MM.1S (cell line): ENCODE measurements at regions not wholly inside any gene's neighbourhood (a gene's known extent, or its start where the extent isn't known, plus 50 kb on each side); places are given as distances from the start of the nearest gene placed in this dataset.

ENCODE experiments used
- CTCF ChIP-seq: fragments of 300-600 bp; sonication (generic); IDR thresholded peaks from 2 replicates; pipeline ENCODE4 v1.5.1; 2016; ENCODE audit warnings: antibody characterized with exemption, low read length, mixed read lengths
- EZH2 ChIP-seq: fragments of 300-600 bp; sonication (generic); optimal IDR thresholded peaks from 2 replicates; pipeline ENCODE3; 2017; ENCODE audit warnings: low read depth, mild to moderate bottlenecking, antibody characterized with exemption, low read length, mixed read lengths
- EZH2phosphoT487 ChIP-seq: fragments of 300-600 bp; sonication (generic); IDR thresholded peaks from 2 replicates; pipeline ENCODE4 v1.6.1; 2018; ENCODE audit warnings: antibody characterized with exemption, low read length

GRCh38 chr6:9398767-9399373 lies 963.5 kb upstream of the SLC35B3 start:
- TF ChIP-seq CTCF = no peak
- TF ChIP-seq EZH2 = no peak
- TF ChIP-seq EZH2phosphoT487 = no peak
